ENCODE measurements at regions not wholly inside any gene's neighbourhood (a gene's known extent, or its start where the extent isn't known, plus 50 kb on each side); places are given as distances from the start of the nearest gene placed in this dataset.

GRCh38 chr10:109689785-109690184 lies 233.5 kb downstream of the XPNPEP1 start:
- H3K4me2 ChIP-seq (ENCODE audit: low read length), result no peak overlapping the region

GRCh38 chr10:109679478-109679877 lies 243.8 kb downstream of the XPNPEP1 start:
- no peak overlapping the region for H2AFZ ChIP-seq (ENCODE audit: low read length)
- no peak overlapping the region for H3K4me3 ChIP-seq (ENCODE audit: low read depth, low read length, poor library complexity, severe bottlenecking)
- no TSS peak for BruUV-seq (replicated peaks)
- ChIA-PET CTCF (ENCODE audit: unreplicated experiment) (no interaction called here), POLR2A (no interaction called here)
- no peak overlapping the region for H3K4me2 ChIP-seq (ENCODE audit: low read length)
- H3K27ac ChIP-seq (ENCODE audit: low read depth, low read length, poor library complexity, severe bottlenecking), result no peak overlapping the region
- TF ChIP-seq CTCF (conservative IDR thresholded peaks at IDR 0.05; ENCODE audit: low read length) (no peak), EZH2phosphoT487 (IDR thresholded peaks at IDR 0.05; ENCODE audit: borderline replicate concordance, low read depth, low read length) (no peak)
- H4K20me1 ChIP-seq (ENCODE audit: insufficient read depth, low read length), result no peaks in the 10 kb centered on the region
- H3K36me3 ChIP-seq (ENCODE audit: insufficient read depth, low read length), result no peaks in the 10 kb centered on the region
- H3K9me2 ChIP-seq (ENCODE audit: insufficient read depth, low read length), result no peaks in the 10 kb centered on the region
- H3K79me2 ChIP-seq (ENCODE audit: insufficient read depth, low read depth, low read length), result no peaks in the 10 kb centered on the region
- no peaks in the 10 kb centered on the region for H3K9me3 ChIP-seq (ENCODE audit: low read length)
- intact Hi-C loops (cut with micrococcal nuclease; ENCODE audit: unreplicated experiment), result no loop called here
- no peaks in the 10 kb centered on the region for H3K4me1 ChIP-seq (ENCODE audit: insufficient read depth, low read length, poor library complexity, severe bottlenecking)
- DNase-seq (ENCODE audit: low spot score), result no peak

More at GRCh38 chr10:109689785-109690184, 233.5 kb downstream of the XPNPEP1 start:
- Histone ChIP-seq H3K9me3 (ENCODE audit: low read length) (no peaks in the 10 kb centered on the region), H3K4me3 (ENCODE audit: low read depth, low read length, poor library complexity, severe bottlenecking) (no peak overlapping the region), H3K36me3 (ENCODE audit: insufficient read depth, low read length) (no peaks in the 10 kb centered on the region), H3K9me2 (ENCODE audit: insufficient read depth, low read length) (no peaks in the 10 kb centered on the region), H3K27ac (ENCODE audit: low read depth, low read length, poor library complexity, severe bottlenecking) (no peak overlapping the region), H3K4me1 (ENCODE audit: insufficient read depth, low read length, poor library complexity, severe bottlenecking) (no peaks in the 10 kb centered on the region), H3K79me2 (ENCODE audit: insufficient read depth, low read depth, low read length) (no peaks in the 10 kb centered on the region), H4K20me1 (ENCODE audit: insufficient read depth, low read length) (no peaks in the 10 kb centered on the region; the same call in 1 of the 2 replicates), H2AFZ (ENCODE audit: low read length) (no peak overlapping the region)
- intact Hi-C loops (cut with micrococcal nuclease; ENCODE audit: unreplicated experiment), result no loop called here
- ChIA-PET CTCF (ENCODE audit: unreplicated experiment) (no interaction called here), POLR2A (no interaction called here)
- TF ChIP-seq EZH2phosphoT487 (IDR thresholded peaks at IDR 0.05; ENCODE audit: borderline replicate concordance, low read depth, low read length), result no peak
- no peak for TF ChIP-seq CTCF (conservative IDR thresholded peaks at IDR 0.05; ENCODE audit: low read length)
- no peak for DNase-seq (ENCODE audit: low spot score)
- BruUV-seq (replicated peaks), result no TSS peak

GRCh38 chr10:109678857-109679256 lies 244.5 kb downstream of the XPNPEP1 start:
- TF ChIP-seq EZH2phosphoT487 (IDR thresholded peaks at IDR 0.05; ENCODE audit: borderline replicate concordance, low read depth, low read length), result no peak
- TF ChIP-seq CTCF (conservative IDR thresholded peaks at IDR 0.05; ENCODE audit: low read length), result no peak
- intact Hi-C loops (cut with micrococcal nuclease; ENCODE audit: unreplicated experiment), result no loop called here
- no TSS peak for BruUV-seq (replicated peaks)

More at GRCh38 chr10:109678857-109679256, 244.5 kb downstream of the XPNPEP1 start:
- Histone ChIP-seq H3K4me1 (ENCODE audit: insufficient read depth, low read length, poor library complexity, severe bottlenecking) (no peaks in the 10 kb centered on the region), H3K9me2 (ENCODE audit: insufficient read depth, low read length) (no peaks in the 10 kb centered on the region), H3K79me2 (ENCODE audit: insufficient read depth, low read depth, low read length) (no peaks in the 10 kb centered on the region), H3K27ac (ENCODE audit: low read depth, low read length, poor library complexity, severe bottlenecking) (no peak overlapping the region), H3K9me3 (ENCODE audit: low read length) (no peaks in the 10 kb centered on the region), H2AFZ (ENCODE audit: low read length) (no peak overlapping the region), H3K4me3 (ENCODE audit: low read depth, low read length, poor library complexity, severe bottlenecking) (no peak overlapping the region), H3K4me2 (ENCODE audit: low read length) (no peak overlapping the region), H3K36me3 (ENCODE audit: insufficient read depth, low read length) (no peaks in the 10 kb centered on the region), H4K20me1 (ENCODE audit: insufficient read depth, low read length) (no peaks in the 10 kb centered on the region)
- DNase-seq (ENCODE audit: low spot score), result no peak
- CTCF ChIA-PET (ENCODE audit: unreplicated experiment), result no interaction called here
- POLR2A ChIA-PET, result interaction anchor here (0.7 kb wide), 1 partner anchor 46 kb away, joined by 3 read pairs; no protein-coding TSS in a partner anchor

Data from OCI-LY7 (cell line).